SK-N-SH treated with all-trans-retinoic acid at 6 μM for 48 hours (cell line): ENCODE measurements at regions not wholly inside any gene's neighbourhood (a gene's known extent, or its start where the extent isn't known, plus 50 kb on each side); places are given as distances from the start of the nearest gene placed in this dataset.

Experiments
- ARNTL ChIP-seq: fragments of 450-650 bp; formaldehyde crosslinking; IDR thresholded peaks from 2 replicates; pipeline ENCODE4 v1.5.0; 2020; ENCODE audit warnings: low read depth, mild to moderate bottlenecking, moderate library complexity, borderline replicate concordance
- ZNF70 ChIP-seq: fragments of 450-650 bp; formaldehyde crosslinking; IDR thresholded peaks from 2 replicates; pipeline ENCODE4 v1.5.0; 2020; ENCODE audit warnings: mild to moderate bottlenecking, moderate library complexity

DNA sequence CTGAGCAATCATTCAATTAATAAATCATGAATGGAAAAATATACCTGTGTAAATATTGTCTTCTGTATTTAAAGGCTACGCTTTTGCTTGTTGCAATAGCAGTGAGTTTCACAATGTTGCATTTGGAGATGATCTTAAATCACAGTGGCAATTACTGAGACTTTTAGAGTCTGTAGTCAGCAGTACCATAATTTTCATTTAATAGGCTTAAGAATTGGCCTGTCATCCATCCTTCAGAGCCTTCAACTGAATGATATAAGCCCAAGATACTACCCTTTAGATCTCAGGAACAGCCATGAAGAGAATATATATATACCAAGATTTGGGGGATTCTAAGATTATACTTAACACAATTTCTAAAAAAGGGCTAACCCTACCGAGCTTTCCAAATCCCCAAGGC is 458.1 kb downstream of the GBE1 start:
- no peak for TF ChIP-seq ZNF70 (CRISPR knock-in tag)
- TF ChIP-seq ARNTL (CRISPR knock-in tag) = no peak
